H1 (cell line): ENCODE measurements at regions not wholly inside any gene's neighbourhood (a gene's known extent, or its start where the extent isn't known, plus 50 kb on each side); places are given as distances from the start of the nearest gene placed in this dataset.

Source experiments
- ATF3 ChIP-seq: IDR thresholded peaks from 2 replicates; pipeline ENCODE4 v1.6.1; 2011; ENCODE audit warnings: low read depth, mild to moderate bottlenecking, low read length; ENCODE audit not compliant: insufficient read depth
- CHD1 ChIP-seq: IDR thresholded peaks from 2 replicates; pipeline ENCODE4 v1.6.1; 2012; ENCODE audit warnings: low read depth, low read length, improper control_type of control experiment
- CHD7 ChIP-seq: fragments of 300-600 bp; sonication (generic); IDR thresholded peaks from 2 replicates; pipeline ENCODE4 v1.7.1; 2012; ENCODE audit warnings: low read length, moderate library complexity, mild to moderate bottlenecking, inconsistent platforms; ENCODE audit not compliant: insufficient replicate concordance
- POU5F1 ChIP-seq: IDR thresholded peaks from 2 replicates; pipeline ENCODE4 v1.6.1; 2011; ENCODE audit warnings: low read depth, mild to moderate bottlenecking, low read length, moderate library complexity
- SP1 ChIP-seq: IDR thresholded peaks from 2 replicates; pipeline ENCODE4 v1.6.1; 2011; ENCODE audit warnings: low read depth, low read length

GRCh38 chr13:107843681-107844080 lies 371.7 kb downstream of the LIG4 start (continued):
- TF ChIP-seq CHD7 = no peak
- TF ChIP-seq CHD1 = no peak
- no peak for TF ChIP-seq POU5F1
- TF ChIP-seq ATF3 = no peak
- no peak for TF ChIP-seq SP1
